ENCODE measurements at regions not wholly inside any gene's neighbourhood (a gene's known extent, or its start where the extent isn't known, plus 50 kb on each side); places are given as distances from the start of the nearest gene placed in this dataset.
"Not testable (repeated sequence)": the region's sequence is repeated elsewhere in the genome, so short reads cannot be mapped to it uniquely, and the experiment has no call there.

GRCh38 chr7:76926416-76926815, 105.7 kb downstream of the SPDYE17 start:
- DNase-seq (ENCODE audit: low read depth in 2 of 2), result not testable (repeated sequence)

GRCh38 chr7:76924756-76925155, 107.4 kb downstream of the SPDYE17 start:
- not testable (repeated sequence) for DNase-seq (ENCODE audit: low read depth in 2 of 2)

GRCh38 chr7:76918619-76919018, 113.5 kb downstream of the SPDYE17 start:
- DNase-seq (ENCODE audit: low read depth in 2 of 2), result not testable (repeated sequence)

GRCh38 chr7:76914361-76914760, 117.8 kb downstream of the SPDYE17 start:
- not testable (repeated sequence) for DNase-seq (ENCODE audit: low read depth in 2 of 2)

GRCh38 chr7:76912011-76912814, 119.9 kb downstream of the SPDYE17 start:
- not testable (repeated sequence) for DNase-seq (ENCODE audit: low read depth in 2 of 2)

- not testable (repeated sequence) for DNase-seq (ENCODE audit: low read depth in 2 of 2)
Observed at GRCh38 chr7:76904688-76905087, 127.5 kb downstream of the SPDYE17 start.

GRCh38 chr7:76901944-76902710, 130.0 kb downstream of the SPDYE17 start:
- not testable (repeated sequence) for DNase-seq (ENCODE audit: low read depth in 2 of 2)

- DNase-seq (ENCODE audit: low read depth in 2 of 2), result not testable (repeated sequence)
Observed at GRCh38 chr7:76898807-76899206, 133.4 kb downstream of the SPDYE17 start.

GRCh38 chr7:76897007-76897406, 135.2 kb downstream of the SPDYE17 start:
- not testable (repeated sequence) for DNase-seq (ENCODE audit: low read depth in 2 of 2)

- DNase-seq (ENCODE audit: low read depth in 2 of 2), result not testable (repeated sequence)
Observed at GRCh38 chr7:76895696-76896095, 136.5 kb downstream of the SPDYE17 start.

GRCh38 chr7:76891771-76892170, 140.4 kb downstream of the SPDYE17 start:
- not testable (repeated sequence) for DNase-seq (ENCODE audit: low read depth in 2 of 2)

- DNase-seq (ENCODE audit: low read depth in 2 of 2), result peak in 1 of 2 donors; percentile 2
Observed at GRCh38 chr7:76879733-76880288, 152.3 kb downstream of the SPDYE17 start.

GRCh38 chr7:76875760-76876159, 156.4 kb downstream of the SPDYE17 start:
- DNase-seq (ENCODE audit: low read depth in 2 of 2), result not testable (repeated sequence)

GRCh38 chr7:76870504-76870808, 161.7 kb downstream of the SPDYE17 start:
- DNase-seq (ENCODE audit: low read depth in 2 of 2), result not testable (repeated sequence)

GRCh38 chr7:76867364-76867889, 164.7 kb downstream of the SPDYE17 start:
- DNase-seq (ENCODE audit: low read depth in 2 of 2), result not testable (repeated sequence)

GRCh38 chr7:76863150-76863773, 168.9 kb downstream of the SPDYE17 start:
- not testable (repeated sequence) for DNase-seq (ENCODE audit: low read depth in 2 of 2)

- not testable (repeated sequence) for DNase-seq (ENCODE audit: low read depth in 2 of 2)
Observed at GRCh38 chr7:76862241-76862640, 169.9 kb downstream of the SPDYE17 start.

GRCh38 chr7:76859933-76860332, 172.2 kb downstream of the SPDYE17 start:
- not testable (repeated sequence) for DNase-seq (ENCODE audit: low read depth in 2 of 2)

GRCh38 chr7:76854631-76855030, 177.5 kb downstream of the SPDYE17 start:
- DNase-seq (ENCODE audit: low read depth in 2 of 2), result not testable (repeated sequence)

GRCh38 chr7:76852787-76853584, 179.2 kb downstream of the SPDYE17 start:
- not testable (repeated sequence) for DNase-seq (ENCODE audit: low read depth in 2 of 2)

GRCh38 chr7:76852362-76852761, 179.8 kb downstream of the SPDYE17 start:
- not testable (repeated sequence) for DNase-seq (ENCODE audit: low read depth in 2 of 2)
